ENCODE measurements at regions not wholly inside any gene's neighbourhood (a gene's known extent, or its start where the extent isn't known, plus 50 kb on each side); places are given as distances from the start of the nearest gene placed in this dataset.
"Not testable (repeated sequence)": the region's sequence is repeated elsewhere in the genome, so short reads cannot be mapped to it uniquely, and the experiment has no call there.

DNA sequence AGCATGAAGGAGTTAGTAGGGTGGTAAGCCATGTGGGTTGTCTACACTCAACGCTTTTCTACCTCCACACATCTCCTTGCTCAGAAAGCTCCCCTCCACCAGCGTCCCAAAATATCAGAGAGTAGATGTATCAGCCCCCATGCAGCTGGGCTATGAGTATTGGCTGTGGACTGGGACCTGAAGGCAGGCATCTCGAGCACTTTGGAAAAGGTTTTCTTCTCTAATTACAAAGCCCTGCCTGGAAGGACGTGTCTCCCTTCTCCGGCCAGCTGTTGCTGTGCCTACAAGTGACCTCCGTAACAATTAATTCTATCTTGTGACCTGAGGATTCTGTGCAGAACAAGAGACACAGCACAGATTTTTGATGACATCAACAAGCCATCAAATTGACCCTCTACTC, 142.0 kb upstream of the RUNX1 start:
- no peak for DNase-seq

DNA sequence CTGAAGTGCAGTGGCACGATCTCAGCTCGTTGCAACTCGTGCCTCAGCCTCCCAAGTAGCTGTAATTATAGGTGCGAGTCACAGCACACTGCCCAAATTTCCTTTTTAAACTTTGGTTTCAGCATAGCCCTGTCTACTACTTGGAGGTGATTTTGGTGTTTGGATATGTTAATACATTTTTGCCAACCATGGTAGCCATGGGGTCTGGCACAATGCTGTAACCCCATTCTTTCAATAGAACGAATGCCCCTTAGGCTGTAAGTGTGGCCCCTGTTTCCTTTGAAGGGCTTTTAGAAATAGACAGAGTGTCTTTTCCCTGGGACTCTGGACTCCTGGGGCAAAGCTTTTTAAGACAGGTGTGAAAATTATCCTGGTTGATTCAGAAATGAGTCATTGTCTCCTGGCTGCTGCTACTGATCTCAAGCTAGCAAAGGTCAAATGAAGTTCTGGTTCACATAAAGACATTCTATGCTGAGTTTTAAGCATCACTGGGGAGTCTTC, 141.1 kb upstream of the RUNX1 start:
- DNase-seq = no peak

- no peak for DNase-seq
Observed at GRCh38 chr21:35189077-35189863, 140.2 kb upstream of the RUNX1 start.

GRCh38 chr21:35183389-35183788, 134.3 kb upstream of the RUNX1 start:
- not testable (repeated sequence) for DNase-seq

DNA sequence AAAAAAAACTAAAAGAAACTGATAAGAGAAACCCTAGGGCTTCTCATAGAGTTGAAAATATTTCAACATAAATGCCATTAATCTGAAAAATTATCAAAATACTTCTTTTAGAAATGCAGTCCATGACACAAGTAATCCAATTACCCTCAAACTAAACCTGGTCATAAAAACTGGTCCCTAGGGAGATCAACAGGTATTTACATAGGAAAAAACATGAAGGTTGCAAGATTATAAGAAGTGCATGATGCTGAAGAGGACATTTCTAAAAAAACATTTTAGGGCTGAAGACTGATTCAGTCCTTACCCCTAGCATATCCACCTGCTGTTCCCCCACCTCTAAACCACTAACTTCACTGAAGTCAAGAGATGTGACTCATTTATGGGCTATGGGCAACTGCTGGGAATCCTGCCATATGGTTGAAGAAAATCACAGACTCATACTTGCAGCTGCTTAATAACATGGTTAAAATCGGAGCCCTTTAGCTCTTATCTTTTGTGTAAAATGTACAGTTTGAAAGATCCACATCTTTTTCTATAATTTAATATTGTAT, 131.0 kb upstream of the RUNX1 start:
- no peak for DNase-seq

- DNase-seq = peak in 2 of 4 experiments; percentile 28 to 40
Observed at GRCh38 chr21:35178827-35179226, 129.7 kb upstream of the RUNX1 start.

DNA sequence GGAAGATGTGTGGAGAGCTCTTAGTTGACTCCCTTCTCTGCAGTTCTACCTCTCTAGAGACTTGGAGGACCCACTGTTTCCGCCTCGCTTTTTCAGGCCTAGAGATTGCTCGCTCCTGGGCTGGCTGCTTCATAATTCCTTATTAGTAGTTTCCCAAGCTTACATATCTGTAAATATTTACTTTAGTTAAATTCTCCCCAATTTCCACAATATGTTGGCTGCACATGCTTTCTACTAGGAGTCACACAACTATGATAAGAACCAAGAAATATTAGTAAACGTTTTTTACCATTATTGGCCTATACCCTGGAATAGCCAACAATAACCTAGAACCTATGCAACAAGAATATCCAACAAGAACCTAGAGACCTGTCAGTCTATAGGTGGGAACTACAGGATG, 129.0 kb upstream of the RUNX1 start:
- DNase-seq = no peak

GRCh38 chr21:35172231-35172630, 123.1 kb upstream of the RUNX1 start:
- peak in 1 of 4 experiments; percentile 13 for DNase-seq

DNA sequence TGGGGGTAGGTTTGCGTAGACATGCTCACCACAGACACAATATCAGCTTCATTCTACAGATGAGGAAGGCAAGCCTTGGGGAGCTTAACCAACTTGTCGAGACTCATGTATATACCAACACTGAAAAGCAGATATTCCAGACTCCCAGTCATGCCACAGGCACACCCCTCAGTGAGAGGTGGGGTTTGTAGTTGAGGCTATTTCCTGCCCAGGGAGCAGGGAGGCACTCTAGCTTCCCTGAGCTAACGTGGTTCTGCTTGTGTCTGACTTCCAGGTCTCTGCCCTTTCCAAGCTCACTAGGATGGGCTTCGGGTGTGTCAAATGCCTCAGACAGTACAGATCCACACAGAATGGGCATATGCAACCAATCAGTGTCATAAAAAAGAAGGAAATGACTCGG, 122.3 kb upstream of the RUNX1 start:
- no peak for DNase-seq

DNA sequence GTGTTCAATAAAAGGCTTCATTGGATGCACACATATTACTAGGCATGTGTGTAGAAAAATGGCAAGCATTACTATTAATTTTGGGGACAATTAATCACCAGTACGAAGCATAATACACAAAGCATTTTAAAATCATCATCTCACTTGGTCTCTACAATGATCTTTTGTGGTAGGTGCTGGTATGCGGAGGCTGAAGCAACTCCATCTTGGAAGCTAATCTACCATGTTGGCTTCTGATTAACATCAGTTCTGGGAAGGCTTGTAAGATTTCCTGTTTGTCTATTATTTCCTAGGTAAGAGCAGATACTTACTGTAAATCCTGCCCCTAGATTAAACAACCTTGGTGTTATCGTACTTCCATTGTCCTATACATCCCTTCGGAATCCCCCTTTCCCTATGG, 121.7 kb upstream of the RUNX1 start:
- DNase-seq = no peak

GRCh38 chr21:35170244-35170643, 121.1 kb upstream of the RUNX1 start:
- no peak for DNase-seq

- no peak for DNase-seq
Observed at GRCh38 chr21:35169574-35169973, 120.5 kb upstream of the RUNX1 start.

GRCh38 chr21:35168735-35169134, 119.6 kb upstream of the RUNX1 start:
- no peak for DNase-seq

DNA sequence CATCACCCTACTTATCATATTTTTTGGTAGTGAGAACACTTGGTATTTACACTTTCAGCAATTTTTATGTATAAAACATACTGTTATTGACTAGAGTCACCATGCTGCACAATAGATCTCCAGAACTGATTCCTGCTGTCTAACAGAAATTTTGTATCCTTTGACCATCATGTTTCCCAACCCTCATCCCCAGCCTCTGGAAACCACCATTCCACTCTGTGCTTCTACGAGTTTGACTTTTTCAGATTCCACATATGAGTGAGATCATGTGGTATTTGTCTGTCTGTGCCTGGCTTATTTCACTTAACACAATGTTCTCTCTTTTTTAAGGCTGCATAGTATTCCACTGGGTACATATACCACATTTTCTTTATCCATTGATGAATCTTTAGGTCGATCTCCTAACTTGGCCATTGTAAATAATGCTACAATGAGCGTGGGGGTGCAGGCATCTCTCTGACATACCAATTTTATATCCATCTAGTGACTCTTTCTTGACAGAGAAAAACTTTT, 115.9 kb upstream of the RUNX1 start:
- DNase-seq = no peak

DNA sequence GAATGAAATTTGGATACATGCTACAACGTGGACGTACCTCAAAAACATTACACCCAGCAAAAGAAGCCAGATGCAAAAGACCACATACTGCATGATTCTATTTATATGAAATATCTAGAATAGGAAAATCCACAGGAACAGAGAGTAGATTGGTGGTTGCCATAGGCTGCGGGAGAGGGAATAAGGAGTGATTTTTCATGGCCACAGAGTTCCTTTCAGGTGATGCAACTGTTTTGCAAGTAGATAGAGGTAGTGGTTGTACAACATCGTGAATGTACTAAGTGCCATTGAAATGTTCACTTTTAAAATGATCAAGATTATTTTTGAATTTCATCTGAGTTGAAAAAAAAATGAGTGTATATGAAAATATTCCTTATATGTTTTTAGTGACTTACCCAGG, 115.3 kb upstream of the RUNX1 start:
- no peak for DNase-seq

DNA sequence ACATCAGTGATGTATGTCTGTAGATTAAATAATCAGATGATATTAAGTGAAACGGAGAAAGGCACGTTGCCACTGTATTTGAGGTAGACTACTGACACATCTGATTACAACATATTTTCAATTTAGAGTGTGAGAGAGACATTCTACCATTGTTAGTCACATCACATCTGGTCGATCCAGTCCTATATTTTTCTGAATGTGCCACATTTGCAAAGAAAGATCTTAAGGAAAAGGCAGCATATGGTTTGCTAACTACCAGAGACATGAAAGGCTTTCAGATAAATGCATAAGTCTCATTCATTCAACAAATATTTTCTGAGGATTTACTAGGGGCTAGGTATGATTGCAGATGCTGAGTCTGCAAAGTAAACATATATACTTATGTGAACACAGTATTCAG, 114.3 kb upstream of the RUNX1 start:
- DNase-seq = no peak

DNA sequence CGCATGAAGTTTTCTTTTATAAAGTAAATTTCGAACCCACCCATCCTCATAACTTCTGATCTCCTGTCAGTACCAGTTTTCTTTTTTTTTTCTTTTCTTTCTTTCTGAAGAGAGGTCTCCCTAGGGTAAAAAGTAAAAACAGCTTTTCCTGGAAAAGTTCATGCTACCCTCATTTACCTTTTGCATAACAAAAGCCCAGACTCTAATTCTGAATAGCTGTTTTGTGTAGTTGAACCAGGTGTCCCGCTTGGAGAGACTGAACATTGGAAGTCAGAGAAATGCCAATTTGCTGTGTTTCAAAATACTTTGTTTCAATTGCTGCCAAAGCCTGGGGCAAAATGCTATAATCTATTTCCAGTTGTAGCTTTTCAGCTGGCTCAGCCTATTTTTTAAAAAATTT, 113.7 kb upstream of the RUNX1 start:
- no peak for DNase-seq

DNA sequence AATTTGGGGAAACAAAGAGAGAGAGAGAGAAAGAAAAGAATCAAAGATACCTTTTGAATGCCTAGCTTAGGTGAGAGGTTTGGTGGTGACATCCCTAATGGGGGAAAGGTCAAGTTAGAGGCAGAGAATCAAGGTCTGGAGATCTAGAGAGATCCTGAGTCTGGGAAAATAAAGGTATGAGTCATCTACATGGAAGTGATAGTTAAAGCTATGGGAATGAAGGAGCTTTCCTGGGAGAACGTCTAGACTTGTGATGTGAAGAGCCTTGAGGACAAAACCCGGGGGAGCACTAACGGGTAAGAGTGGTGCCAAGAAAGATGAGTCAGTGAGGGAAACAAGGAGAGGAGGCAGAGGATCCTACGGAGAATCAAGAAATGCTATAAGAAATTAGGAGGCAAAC, 110.8 kb upstream of the RUNX1 start:
- DNase-seq = no peak

DNA sequence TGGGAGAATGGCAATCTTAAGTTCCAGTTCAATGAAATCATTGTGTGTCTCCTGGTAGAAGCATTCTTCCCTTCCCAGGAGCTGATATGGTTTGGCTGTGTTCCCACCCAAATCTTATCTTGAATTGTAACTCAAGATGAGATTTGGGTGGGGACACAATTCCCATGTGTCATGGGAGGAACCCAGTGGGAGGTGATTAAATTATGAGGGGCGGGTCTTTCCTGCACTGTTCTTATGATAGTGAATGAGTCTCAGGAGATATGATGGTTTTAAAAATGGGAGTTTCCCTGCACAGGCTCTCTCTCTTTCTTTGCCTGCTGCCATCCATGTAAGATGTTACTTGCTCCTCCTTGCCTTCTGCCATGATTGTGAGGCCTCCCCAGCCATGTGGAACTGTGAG, 108.3 kb upstream of the RUNX1 start:
- DNase-seq = not testable (repeated sequence)

GRCh38 chr21:35156293-35157278, 107.5 kb upstream of the RUNX1 start:
- no peak for DNase-seq

GRCh38 chr21:35154788-35155187, 105.7 kb upstream of the RUNX1 start:
- no peak for DNase-seq

DNA sequence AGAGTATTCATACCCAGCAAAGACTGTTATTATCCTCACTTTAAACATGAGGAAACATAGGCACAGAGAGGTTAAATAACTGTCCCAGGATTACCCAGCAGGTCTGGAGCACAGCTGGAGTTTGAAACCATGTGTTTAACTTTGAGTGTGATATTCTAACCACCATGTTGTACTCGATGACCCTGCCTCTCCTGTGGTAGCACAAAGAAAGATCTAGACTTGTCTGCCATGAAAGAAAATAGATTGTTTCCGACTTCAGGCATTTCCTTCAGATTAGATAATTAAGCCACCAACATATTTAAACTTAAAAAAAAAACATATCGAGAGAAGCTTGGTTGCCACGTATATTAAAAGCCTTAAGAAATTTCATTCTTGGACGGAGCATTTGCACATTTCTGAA, 104.6 kb upstream of the RUNX1 start:
- no peak for DNase-seq
